ENCODE measurements at regions not wholly inside any gene's neighbourhood (a gene's known extent, or its start where the extent isn't known, plus 50 kb on each side); places are given as distances from the start of the nearest gene placed in this dataset.

DNA sequence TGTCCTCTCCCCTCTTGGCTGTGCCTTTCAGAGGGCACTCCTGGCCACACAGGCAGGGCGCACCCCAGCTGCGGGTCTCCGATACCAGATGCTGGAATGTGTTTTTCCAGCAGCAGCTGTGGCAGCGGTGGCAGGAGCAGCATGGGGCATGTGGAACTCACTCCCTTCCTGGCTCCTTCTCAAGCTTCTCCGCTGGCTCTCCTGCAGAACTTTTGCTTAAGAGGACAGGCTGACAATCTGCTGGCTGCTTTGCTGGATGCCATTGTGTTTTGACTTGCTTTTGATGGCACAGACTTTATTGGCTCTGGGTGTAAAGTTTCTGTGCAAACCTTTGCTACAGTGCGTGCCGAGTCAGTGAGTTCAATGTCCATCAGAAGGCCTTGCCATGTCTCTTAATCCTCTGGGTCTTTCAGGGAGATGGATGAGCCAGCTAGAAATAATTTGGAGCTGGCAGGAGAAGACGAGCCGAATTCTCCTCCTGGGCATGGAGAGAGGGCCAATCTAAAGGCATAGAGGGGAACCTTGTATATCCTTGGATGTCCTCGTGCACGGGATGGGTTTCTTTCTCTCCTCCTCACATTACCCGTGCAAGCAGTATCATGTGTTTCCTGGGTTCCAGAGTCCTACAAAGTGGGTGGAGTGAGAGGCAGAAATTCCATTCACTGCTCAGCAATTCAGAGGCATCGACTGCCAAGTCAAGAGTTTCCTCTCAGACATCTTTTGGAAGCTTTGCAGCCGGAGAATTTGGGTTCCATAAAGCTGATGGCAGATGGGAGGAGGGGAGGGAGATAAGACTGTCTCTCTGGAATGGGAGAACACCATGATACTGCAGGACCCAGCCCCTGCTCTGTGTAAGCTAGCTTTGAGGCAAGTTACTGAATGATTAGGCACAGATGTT lies 231.2 kb downstream of the FGF9 start:
- intact Hi-C loops (cut with micrococcal nuclease; ENCODE audit: unreplicated experiment), result no loop called here
- Histone ChIP-seq H3K27me3 (ENCODE audit: insufficient read depth, low read depth) (peaks cover 71% of the 10 kb centered on the region), H3K9me2 (ENCODE audit: insufficient read depth) (no peaks in the 10 kb centered on the region), H2AFZ (no peak overlapping the region), H3K79me2 (ENCODE audit: low read depth) (no peaks in the 10 kb centered on the region), H3K4me2 (no peak overlapping the region), H3K36me3 (ENCODE audit: low read depth) (no peaks in the 10 kb centered on the region), H3K27ac (no peak overlapping the region), H3K9me3 (ENCODE audit: insufficient read depth, low read depth) (no peaks in the 10 kb centered on the region), H4K20me1 (ENCODE audit: insufficient read depth) (no peaks in the 10 kb centered on the region), H3F3A (ENCODE audit: insufficient read depth, low read depth) (no peaks in the 10 kb centered on the region), H3K4me1 (replicated peaks; ENCODE audit: insufficient read depth) (no peaks in the 10 kb centered on the region), H3K4me3 (no peak overlapping the region)
- POLR2A ChIA-PET (ENCODE audit: unreplicated experiment), result no interaction called here
- no TSS peak for BruUV-seq (replicated peaks)
- no peak for TF ChIP-seq EZH2 (IDR thresholded peaks at IDR 0.05; ENCODE audit: low read depth)
- CTCF ChIA-PET, result no interaction called here
- no peak for DNase-seq

DNA sequence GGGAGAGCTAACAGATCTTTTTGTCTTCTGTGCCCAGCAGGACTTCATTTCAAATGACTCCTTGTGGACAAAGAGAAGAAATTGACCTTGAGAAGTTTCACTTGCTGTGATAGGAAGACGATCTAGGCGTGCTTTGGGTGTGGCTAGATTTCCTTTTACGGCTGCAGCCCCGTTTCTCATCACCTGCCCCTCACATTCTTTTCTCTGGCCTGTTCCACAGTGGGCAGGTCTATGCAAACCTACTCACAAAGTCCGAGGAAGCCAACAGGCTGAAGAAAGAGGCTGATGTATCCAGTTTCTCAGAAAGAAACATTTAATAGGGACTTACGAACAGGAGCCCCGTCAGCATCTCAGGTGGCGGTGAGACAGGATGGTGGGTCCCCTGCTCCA lies 231.8 kb downstream of the FGF9 start:
- peaks cover 73% of the 10 kb centered on the region for H3K27me3 ChIP-seq (ENCODE audit: insufficient read depth, low read depth)
- H3K27ac ChIP-seq, result no peak overlapping the region
- no peak overlapping the region for H2AFZ ChIP-seq
- H3K4me1 ChIP-seq (replicated peaks; ENCODE audit: insufficient read depth), result no peaks in the 10 kb centered on the region
- no peaks in the 10 kb centered on the region for H3K9me3 ChIP-seq (ENCODE audit: insufficient read depth, low read depth)
- CTCF ChIA-PET, result no interaction called here
- no peaks in the 10 kb centered on the region for H4K20me1 ChIP-seq (ENCODE audit: insufficient read depth)
- no peak overlapping the region for H3K4me3 ChIP-seq
- BruUV-seq (replicated peaks), result no TSS peak
- H3K9me2 ChIP-seq (ENCODE audit: insufficient read depth), result no peaks in the 10 kb centered on the region
- H3K79me2 ChIP-seq (ENCODE audit: low read depth), result no peaks in the 10 kb centered on the region
- POLR2A ChIA-PET (ENCODE audit: unreplicated experiment), result no interaction called here
- no peaks in the 10 kb centered on the region for H3K36me3 ChIP-seq (ENCODE audit: low read depth)
- H3F3A ChIP-seq (ENCODE audit: insufficient read depth, low read depth), result no peaks in the 10 kb centered on the region
- H3K4me2 ChIP-seq, result no peak overlapping the region
- TF ChIP-seq EZH2 (IDR thresholded peaks at IDR 0.05; ENCODE audit: low read depth) (no peak), CTCF (conservative IDR thresholded peaks at IDR 0.05) (no peak)
- no peak for DNase-seq
- intact Hi-C loops (cut with micrococcal nuclease; ENCODE audit: unreplicated experiment), result no loop called here

- no peak overlapping the region for H3K4me3 ChIP-seq
- no peaks in the 10 kb centered on the region for H3K36me3 ChIP-seq (ENCODE audit: low read depth)
- TF ChIP-seq CTCF (conservative IDR thresholded peaks at IDR 0.05), result no peak
- TF ChIP-seq EZH2 (IDR thresholded peaks at IDR 0.05; ENCODE audit: low read depth), result no peak
- H3K4me2 ChIP-seq, result no peak overlapping the region
- no peaks in the 10 kb centered on the region for H4K20me1 ChIP-seq (ENCODE audit: insufficient read depth)
- no peaks in the 10 kb centered on the region for H3F3A ChIP-seq (ENCODE audit: insufficient read depth, low read depth)
- H3K27ac ChIP-seq, result no peak overlapping the region
- peaks cover 79% of the 10 kb centered on the region for H3K27me3 ChIP-seq (ENCODE audit: insufficient read depth, low read depth)
- no peaks in the 10 kb centered on the region for H3K79me2 ChIP-seq (ENCODE audit: low read depth)
- no TSS peak for BruUV-seq (replicated peaks)
- no peak for DNase-seq
- CTCF ChIA-PET, result no interaction called here
- no peak overlapping the region for H2AFZ ChIP-seq
- intact Hi-C loops (cut with micrococcal nuclease; ENCODE audit: unreplicated experiment), result no loop called here
- H3K9me2 ChIP-seq (ENCODE audit: insufficient read depth), result no peaks in the 10 kb centered on the region
- H3K9me3 ChIP-seq (ENCODE audit: insufficient read depth, low read depth), result no peaks in the 10 kb centered on the region
- no peaks in the 10 kb centered on the region for H3K4me1 ChIP-seq (replicated peaks; ENCODE audit: insufficient read depth)
- POLR2A ChIA-PET (ENCODE audit: unreplicated experiment), result no interaction called here
Measured at GRCh38 chr13:21905486-21905885, 234.6 kb downstream of the FGF9 start.

- Histone ChIP-seq H3K4me2 (no peak overlapping the region), H3K9me2 (ENCODE audit: insufficient read depth) (no peaks in the 10 kb centered on the region), H3K4me1 (replicated peaks; ENCODE audit: insufficient read depth) (no peaks in the 10 kb centered on the region), H3K27ac (no peak overlapping the region), H2AFZ (no peak overlapping the region), H4K20me1 (ENCODE audit: insufficient read depth) (no peaks in the 10 kb centered on the region), H3K36me3 (ENCODE audit: low read depth) (no peaks in the 10 kb centered on the region), H3K27me3 (ENCODE audit: insufficient read depth, low read depth) (peaks cover 63% of the 10 kb centered on the region), H3K9me3 (ENCODE audit: insufficient read depth, low read depth) (no peaks in the 10 kb centered on the region), H3K4me3 (no peak overlapping the region), H3F3A (ENCODE audit: insufficient read depth, low read depth) (no peaks in the 10 kb centered on the region), H3K79me2 (ENCODE audit: low read depth) (no peaks in the 10 kb centered on the region)
- TF ChIP-seq CTCF (conservative IDR thresholded peaks at IDR 0.05), result no peak
- no peak for TF ChIP-seq EZH2 (IDR thresholded peaks at IDR 0.05; ENCODE audit: low read depth)
- ChIA-PET POLR2A (ENCODE audit: unreplicated experiment) (no interaction called here), CTCF (no interaction called here)
- BruUV-seq (replicated peaks), result no TSS peak
- DNase-seq, result no peak
- intact Hi-C loops (cut with micrococcal nuclease; ENCODE audit: unreplicated experiment), result no loop called here
Measured at GRCh38 chr13:21909331-21909730, 238.5 kb downstream of the FGF9 start.
